ENCODE measurements at regions not wholly inside any gene's neighbourhood (a gene's known extent, or its start where the extent isn't known, plus 50 kb on each side); places are given as distances from the start of the nearest gene placed in this dataset.

- TF ChIP-seq CTCF (conservative IDR thresholded peaks at IDR 0.05 in 1 of 2, IDR thresholded peaks at IDR 0.05 in 1 of 2; ENCODE audit: extremely low read depth in 1 of 2, insufficient read depth in 1 of 2, low read depth in 1 of 2, low read length in 2 of 2) (no peak), EZH2 (IDR thresholded peaks at IDR 0.05; ENCODE audit: borderline replicate concordance, low read length) (no peak)
Observed at GRCh38 chr6:21518317-21518716, 75.2 kb upstream of the SOX4 start.
